NCI-H128 (cell line): ENCODE measurements at regions not wholly inside any gene's neighbourhood (a gene's known extent, or its start where the extent isn't known, plus 50 kb on each side); places are given as distances from the start of the nearest gene placed in this dataset.
A peak's percentile ranks its signal among the peaks of the same experiment; 100 is the strongest.
"Not testable (repeated sequence)": the region's sequence is repeated elsewhere in the genome, so short reads cannot be mapped to it uniquely, and the experiment has no call there.

Experiments
- DNase-seq: peaks from one replicate; lab custom pipeline; 2025; ENCODE audit not compliant: unreplicated experiment; lab: John Stamatoyannopoulos, UW

DNA sequence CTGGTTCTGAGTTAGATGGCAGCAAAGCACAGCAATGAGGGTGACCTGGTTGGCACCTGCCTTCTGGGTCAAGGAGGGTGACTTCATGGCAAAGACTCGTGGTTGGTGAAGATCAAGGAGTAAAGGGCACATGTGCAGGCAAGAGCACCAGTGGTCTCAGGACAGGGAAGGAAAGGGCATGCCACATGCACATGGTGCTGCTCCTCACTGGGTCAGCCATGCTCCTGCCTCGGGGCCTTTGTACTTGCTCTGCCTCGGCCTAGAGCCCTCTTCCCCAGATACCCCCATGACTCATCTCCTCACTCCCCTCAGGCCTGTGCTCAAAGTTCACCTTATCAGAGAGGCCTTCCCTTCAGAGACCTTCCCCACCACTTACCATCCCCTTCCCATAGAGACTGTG, 106.7 kb upstream of the KDM7A start:
- no peak for DNase-seq

DNA sequence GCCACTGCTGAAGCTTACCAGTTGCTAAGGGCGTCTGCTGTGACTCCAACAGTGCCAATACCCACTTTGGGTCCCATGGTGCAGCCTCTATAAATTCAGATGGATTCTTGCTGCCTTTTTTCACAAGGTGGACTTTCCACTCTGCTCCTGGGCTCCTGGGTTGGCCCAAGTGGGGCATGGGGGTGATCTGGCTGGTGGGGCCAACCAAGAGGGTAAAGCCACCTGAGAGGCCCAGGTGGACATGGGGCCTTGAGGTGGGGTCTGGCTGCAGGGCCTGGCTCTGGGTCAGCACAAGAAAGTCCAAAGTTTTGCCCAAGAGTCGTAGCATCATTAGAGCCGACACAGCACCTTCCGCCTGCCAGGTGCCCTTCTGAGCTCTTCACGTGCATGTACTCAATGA, 105.2 kb upstream of the KDM7A start:
- DNase-seq: no peak

DNA sequence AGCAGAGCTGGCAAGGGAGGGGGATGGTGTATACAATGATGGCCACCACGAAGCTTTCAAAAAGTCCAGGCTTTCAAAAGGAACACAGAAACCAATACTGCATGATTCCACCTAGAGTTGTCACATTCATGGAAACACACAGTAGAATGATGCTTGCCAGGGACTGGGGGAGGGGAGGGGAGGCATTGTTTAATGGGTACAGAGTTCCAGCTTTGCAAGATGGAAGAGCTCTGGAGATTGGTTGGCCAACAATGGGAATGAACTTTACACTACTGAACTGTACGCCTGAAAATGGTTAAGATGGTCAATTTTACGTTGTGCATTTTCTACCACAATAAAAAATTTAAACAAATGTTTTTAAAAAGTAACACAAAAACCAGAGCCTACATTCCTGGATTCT, 104.5 kb upstream of the KDM7A start:
- no peak for DNase-seq

DNA sequence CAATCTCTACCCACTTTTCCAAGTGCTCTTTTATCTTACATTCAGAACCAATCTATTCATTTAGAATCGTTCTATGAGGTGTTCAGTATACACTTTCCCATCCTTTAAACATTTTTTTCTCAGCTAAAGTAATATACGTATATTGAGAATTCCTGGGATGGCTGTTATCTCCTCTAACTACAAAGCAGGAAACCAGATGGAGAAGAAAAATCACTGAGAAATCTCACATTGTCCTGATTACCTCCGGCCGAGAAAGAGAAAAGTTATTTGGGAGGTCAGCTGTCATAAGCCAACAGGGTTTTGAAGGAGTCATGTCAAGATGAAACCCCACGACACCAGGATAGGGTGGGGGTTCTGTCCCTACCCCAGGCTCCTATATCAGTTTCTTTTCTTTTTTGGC, 99.2 kb upstream of the KDM7A start:
- DNase-seq: no peak

DNA sequence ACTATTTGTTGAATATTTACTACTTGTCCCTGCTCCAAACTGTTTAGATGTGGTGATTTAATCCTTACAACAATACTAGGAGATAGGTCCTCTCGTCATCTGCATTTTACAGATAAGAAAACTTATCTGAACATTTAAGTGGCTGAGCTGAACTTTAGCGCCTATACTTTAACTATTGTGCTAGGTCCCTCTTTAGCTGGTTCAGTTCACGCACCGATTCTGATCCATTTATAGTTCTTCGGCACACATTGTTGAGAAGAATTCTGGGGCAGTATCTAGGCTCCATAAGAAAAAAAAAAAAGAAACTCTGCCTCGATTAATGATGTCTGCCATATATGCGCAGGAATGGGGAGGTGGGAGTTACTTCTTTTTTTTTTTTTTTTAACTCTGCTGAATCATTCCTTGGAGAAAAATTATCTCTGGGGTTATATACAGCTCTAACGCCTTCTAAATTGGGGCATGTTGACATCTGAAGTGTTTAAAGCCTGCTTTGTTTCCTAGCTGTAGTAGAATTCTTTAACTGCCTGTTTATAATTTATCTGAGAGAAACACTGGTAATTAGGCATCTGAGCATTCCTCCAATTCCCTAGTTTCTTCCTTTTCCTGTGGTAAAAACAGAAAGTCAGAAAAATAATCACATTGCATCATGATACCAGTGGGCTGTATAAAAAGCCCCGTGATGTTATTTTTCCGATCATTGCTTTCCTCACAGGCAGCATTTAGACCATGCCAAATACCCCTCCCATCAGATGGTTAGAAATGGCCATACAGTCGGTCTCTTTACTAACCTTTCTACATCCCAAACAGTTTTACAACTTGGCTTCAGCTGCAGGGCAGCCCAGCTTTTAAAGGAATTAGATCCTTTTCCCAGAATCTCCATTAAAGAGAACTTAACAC, 98.5 kb upstream of the KDM7A start:
- DNase-seq: no peak

DNA sequence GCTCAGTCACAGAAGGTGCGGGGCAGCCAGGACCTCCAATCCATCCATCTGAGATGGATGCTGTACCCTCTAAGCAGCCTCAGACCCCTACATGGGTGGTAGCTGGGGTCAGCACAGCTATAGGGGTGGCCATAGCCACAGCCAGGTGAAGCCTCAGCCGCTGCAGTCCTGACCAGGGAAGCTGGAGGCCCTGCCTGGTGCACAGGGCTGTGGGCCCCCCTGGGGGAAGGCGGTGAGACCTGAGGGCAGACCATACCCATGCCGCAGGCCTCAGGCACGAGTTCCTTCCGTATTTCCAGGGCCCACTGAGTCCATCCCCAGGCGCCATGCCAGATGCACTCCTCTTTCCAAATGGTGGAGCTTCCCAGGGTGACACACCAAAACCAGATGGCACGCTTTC, 96.6 kb upstream of the KDM7A start:
- no peak for DNase-seq

DNA sequence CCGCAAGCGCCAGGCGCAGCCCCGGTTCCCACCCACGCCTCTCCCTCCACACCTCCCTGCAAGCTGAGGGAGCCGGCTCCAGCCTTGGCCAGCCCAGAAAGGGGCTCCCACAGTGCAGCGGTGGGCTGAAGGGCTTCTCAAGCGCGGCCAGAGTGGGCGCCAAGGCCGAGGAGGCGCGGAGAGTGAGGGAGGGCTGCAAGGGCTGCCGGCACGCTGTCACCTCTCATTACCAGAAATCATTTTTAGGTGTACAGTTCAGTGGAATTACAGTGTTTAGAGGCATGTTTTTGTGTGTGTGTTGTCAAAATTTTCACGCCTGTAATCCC, 94.8 kb upstream of the KDM7A start:
- not testable (repeated sequence) for DNase-seq

DNA sequence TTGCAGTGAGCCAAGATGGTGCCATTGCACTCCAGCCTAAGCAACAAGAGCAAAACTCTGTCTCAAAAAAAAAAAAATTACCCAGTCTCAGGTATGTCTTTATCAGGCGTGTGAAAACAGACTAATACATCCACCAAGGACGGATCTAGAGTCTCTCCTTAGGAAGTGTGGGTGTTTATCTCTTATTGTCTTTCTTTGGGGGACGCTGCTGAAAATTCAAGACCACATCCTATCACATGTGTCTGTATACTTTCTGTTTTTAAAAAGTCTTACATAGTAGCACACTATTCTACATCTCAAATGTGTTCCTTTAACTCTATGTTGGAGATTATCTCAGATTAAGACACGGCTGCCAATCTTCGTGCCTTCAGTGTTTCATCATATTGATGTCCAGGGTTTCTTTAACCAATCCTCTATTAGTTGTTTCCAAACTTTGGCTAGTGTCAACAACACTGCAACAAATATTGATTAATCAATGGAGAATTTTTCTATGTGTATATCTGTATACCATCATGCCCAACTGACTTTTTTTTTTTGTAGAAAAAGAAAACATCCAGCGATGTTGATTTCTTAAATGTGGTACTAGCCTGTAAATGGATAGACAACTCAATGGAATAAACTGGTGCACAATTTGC, 92.3 kb upstream of the KDM7A start:
- no peak for DNase-seq

DNA sequence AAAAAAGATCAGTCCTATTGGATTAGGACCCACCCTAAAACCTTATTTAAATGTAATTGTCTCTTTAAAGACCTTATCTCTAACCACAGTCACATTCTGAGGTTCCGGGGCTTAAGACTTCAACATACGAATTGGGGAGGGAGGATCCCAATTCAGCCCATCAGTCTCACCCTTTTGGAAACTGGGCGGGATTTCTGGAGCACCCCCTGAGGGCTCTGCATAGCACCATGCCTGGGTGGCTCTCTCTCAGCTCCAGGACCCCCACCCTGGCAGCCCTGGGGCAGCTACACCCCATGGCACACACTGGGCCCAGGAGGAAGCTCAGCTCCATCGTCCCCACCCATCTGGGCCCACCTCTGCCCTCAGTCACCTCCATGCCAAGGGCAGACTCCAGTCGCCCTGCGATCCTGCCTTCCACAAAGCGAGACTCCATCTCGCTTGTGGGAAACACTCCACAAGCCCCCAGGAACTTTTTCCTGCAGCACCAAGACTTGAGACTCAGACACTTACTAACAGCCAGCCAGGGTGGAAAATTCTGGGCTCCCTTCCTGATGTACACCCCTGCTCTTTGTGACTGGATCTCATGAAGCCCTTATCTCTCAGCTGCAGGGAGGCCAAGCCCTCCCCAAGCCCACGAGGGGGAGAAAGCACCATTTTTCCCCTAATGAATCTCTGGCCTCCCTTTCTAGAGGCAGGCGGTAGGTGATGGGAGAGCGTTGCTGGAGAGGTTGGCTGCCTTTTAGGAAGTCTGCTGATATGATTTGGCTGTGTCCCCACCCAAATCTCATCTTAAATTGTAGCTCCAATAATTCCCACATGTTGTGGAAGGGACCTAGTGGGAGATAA, 90.8 kb upstream of the KDM7A start:
- no peak for DNase-seq

DNA sequence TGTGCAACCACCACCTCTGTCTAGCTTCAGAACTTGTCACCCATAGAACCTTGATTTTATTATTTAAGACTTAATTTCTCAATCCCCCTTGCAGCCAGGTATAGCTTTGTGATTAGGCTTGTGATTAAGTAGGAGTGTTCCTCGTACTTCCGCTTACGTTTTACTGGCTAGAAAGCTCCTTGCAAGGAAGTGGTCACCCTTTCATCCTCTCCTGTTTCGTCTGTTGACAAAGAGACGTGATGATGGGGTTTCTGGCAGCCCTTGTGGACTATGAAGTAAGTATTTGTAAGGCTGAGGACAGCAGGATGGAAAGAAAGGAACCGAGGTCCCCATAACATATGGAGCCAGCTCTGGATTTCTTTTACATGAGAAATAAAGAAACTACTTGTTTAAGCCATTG, 86.5 kb upstream of the KDM7A start:
- DNase-seq: no peak

DNA sequence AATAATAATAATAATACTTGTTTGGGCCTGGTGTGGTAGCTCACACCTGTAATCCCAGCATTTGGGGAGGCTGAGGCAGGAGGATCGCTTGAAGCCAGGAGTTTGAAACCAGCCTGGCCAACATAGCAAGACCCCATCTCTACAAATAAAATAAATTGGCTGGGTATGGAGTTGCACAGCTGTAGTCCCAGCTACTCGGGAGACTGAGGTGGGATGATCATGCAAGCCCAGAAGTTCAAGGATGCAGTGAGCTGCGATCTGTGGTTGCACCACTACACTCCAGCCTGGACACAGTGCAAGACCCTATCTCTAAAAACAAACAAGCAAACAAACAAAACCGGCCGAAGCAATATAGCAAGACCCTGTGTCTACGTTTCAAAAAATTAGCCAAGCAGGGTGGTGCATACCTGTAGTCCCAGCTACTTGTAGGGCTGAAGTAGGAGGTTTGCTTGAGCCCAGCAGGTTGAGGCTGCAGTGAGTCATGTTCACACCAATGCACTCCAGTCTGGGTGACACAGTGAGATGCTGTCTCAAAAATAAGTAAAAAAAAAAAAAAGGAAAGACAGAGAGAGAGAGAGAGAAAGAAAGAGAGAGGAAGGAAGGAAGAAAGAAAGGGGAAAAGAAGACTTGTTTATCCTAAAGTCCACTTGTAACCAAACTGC, 85.6 kb upstream of the KDM7A start:
- no peak for DNase-seq

DNA sequence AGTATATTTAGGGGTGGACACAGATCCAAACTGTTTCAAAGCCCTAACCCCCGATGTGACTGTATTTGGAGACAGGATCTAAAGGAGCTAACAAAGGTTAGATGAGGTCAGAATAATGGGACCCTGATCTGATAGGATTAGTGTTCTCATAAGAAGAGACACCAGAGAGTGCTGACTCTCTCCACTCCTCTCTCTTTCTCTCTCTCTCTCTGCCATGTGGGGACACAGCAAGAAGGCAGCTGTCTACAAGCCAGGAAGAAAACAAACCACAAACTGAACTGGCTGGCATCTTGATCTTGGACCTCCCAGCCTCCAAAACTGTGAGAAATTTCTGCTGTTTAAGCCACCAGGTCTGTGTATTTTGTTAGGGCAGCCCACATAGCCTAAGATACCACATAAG, 84.7 kb upstream of the KDM7A start:
- no peak for DNase-seq

DNA sequence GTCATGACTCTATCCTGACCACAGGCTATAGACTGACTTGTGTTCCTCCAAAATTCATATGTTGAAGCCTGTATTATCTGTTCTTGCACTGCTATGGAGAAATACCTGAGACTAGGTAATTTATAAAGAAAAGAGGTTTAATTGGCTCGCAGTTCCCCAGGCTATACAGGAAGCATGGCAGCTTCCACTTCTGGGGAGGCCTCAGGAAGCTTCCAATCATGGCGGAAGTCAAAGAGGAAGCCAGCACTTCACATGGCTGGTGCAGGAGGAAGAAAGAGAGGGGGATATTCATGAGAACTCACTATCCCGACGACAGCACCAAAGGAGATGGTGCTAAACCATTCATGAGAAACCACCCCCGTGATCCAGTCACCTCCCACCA, 84.3 kb upstream of the KDM7A start:
- no peak for DNase-seq

DNA sequence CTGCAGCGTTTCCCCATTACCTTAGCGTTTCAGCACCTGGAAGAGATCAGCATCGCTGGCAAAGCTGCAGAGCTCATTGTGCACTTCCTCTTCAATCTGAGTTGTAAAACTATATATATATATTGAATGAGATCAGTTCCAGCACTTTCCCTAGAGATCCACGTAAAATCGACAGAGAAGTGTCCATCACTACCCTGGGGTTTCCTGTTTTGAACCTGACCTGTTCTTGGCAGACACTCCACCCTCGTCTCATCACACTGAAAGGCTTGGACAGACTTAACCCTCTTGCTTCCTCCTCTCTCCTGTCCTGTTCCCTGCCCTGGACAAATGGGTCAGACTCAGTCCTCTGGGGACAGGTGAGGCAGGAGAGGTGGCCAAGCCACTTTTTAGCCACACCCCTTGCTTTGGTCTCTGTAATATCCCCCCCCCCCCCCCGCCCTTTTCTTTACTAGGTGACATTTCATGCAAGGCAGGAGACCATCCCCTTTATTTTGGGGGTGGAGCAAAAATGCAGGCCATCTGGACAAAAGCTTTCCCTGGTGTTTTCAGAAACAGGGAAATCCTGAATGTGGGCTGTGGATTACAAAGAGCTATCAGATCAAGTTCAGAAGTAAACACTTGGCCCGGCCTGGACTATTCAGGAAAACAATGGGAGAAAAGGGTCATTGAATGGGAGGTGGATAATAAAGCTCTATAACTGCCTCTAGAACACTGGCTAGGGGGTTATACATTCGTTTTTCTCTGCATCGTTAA, 83.7 kb upstream of the KDM7A start:
- DNase-seq: peak; percentile 18

DNA sequence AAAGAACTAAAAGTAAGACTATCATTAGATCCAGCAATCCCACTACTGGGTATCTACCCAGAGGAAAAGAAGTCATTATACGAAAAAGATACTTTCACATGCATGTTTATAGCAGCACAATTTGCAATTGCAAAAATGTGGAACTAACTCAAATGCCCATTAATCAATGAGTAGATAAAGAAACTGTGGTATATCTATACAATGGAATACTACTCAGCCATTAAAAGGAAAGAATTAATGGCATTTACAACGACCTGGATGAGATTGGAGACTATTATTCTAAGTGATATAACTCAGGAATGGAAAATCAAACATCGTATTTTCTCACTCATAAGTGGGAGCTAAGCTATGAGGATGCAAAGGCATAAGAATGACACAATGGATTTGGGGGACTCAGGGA, 80.5 kb upstream of the KDM7A start:
- not testable (repeated sequence) for DNase-seq

DNA sequence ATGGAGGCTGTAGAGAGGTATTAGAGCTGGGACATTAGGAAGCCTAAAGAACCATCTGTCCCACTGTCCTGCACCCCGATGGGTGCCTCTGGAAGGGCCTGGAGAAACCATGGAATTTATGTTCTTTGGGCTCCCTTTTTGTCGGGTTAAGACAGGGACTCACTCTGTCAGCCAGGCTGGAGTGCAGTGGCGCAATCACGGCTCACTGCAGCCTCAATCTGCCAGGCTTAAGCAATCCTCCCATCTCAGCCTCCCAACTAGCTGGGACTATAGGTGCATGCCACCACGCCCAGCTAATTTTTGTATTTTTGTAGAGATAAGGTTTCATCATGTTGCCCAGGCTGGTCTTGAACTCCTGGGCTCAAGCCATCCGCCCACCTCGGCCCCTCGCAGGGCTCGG, 78.2 kb upstream of the KDM7A start:
- DNase-seq: not testable (repeated sequence)

DNA sequence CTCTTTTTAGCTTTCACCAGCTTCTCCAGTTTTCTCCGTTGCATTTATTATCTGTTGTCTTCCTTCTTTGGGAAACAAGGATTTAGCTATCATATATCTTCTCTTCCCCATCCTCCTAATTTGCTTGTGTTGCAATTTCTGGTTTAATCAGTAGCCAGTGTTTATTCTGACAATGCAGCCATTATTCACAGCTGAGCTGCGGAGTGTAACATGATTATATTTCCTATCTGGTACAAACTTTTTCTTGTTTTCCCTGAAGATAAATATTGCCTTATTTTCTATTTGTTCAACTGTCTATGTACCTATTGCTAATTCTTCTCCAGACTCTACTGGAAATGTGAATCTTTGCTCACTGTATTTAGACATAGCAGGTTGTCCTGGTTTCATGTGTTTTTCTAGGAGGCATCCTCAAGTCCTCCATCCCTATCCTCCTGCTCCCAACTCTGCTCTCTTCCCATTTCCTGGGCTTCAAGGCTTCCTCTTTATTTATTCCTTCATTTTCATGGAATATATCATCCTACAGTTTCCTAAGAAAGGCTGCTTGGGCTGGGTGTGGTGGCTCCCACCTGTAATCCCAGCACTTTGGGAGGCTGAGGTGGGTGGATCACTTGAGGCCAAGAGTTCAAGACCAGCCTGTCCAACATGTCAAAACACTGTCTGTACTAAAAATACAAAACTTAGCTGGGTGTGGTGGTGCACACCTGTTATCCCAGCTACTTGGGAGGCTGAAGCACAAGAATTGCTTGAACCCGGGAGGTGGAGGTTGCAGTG, 72.4 kb upstream of the KDM7A start:
- no peak for DNase-seq

DNA sequence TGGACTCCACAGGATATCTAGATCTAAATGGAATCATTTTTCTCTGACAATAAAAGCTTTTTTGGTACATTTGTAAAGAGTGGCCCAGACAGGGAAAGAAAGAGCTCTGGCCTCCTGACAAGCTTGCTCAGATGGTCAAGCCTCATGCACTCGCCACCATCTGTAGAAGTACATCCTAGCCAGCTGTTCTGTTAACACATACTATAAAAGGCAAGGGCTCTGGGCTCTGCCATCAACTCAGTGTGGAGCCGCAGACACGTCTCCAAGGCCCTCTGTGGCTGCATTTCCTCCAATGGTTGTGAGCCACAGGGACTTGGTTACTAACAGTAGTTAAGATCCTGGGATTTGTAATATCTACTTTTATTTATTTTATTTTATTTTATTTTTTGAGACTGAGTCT, 70.8 kb upstream of the KDM7A start:
- DNase-seq: no peak

DNA sequence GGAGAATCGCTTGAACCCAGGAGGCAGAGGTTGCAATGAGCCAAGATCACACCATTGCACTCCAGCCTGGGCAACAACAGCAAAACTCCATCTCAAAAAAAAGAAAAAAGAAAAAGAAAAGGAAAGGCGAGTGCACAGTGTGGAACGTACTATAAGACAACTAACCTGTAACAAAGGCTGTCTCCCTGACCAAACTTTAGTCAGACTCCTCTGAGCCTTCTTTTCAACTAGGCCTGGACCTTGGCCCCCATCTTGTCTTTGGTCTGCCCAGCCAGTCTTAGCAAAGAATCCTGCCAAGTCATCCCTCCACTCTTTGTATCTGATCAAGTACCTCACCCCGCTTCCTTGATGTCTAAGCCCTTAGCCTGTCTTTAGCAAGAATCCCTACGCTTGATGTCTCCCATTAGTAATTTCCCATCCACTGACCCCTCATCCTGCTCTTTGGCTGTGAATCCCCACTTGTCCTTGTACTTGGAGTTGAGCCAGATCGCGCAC, 68.9 kb upstream of the KDM7A start:
- no peak for DNase-seq
